H7 (cell line): ENCODE measurements at regions not wholly inside any gene's neighbourhood (a gene's known extent, or its start where the extent isn't known, plus 50 kb on each side); places are given as distances from the start of the nearest gene placed in this dataset.
"Not testable (repeated sequence)": the region's sequence is repeated elsewhere in the genome, so short reads cannot be mapped to it uniquely, and the experiment has no call there.

ENCODE experiments used
- DNase-seq: peaks from one replicate; pipeline ENCODE4 v3.0.0; 2012
- H3K27me3 ChIP-seq: 2 replicates; pipeline ENCODE4 v1.6.0; 2011; ENCODE audit warnings: mild to moderate bottlenecking, low read length; ENCODE audit not compliant: control insufficient read depth, insufficient read depth
- H3K36me3 ChIP-seq: replicated peaks from 2 replicates; pipeline ENCODE4 v1.5.1; 2011; ENCODE audit warnings: low read length; ENCODE audit not compliant: control insufficient read depth, insufficient read depth
- H3K4me3 ChIP-seq: 2 replicates; pipeline ENCODE4 v1.5.1; 2011; ENCODE audit warnings: low read depth, mild to moderate bottlenecking, control low read depth, low read length, moderate library complexity; ENCODE audit not compliant: insufficient read depth

GRCh38 chr14:97960436-97960835 is 1163.3 kb downstream of the VRK1 start:
- no peaks in the 10 kb centered on the region for H3K27me3 ChIP-seq
- no peak for DNase-seq

GRCh38 chr14:97970222-97970621 is 1173.0 kb downstream of the VRK1 start:
- H3K27me3 ChIP-seq: no peaks in the 10 kb centered on the region
- H3K4me3 ChIP-seq: no peak overlapping the region
- DNase-seq: no peak
- H3K36me3 ChIP-seq: no peaks in the 10 kb centered on the region

More at GRCh38 chr14:97960436-97960835, 1163.3 kb downstream of the VRK1 start:
- Histone ChIP-seq H3K36me3 (no peaks in the 10 kb centered on the region), H3K4me3 (no peak overlapping the region)

- no peak for DNase-seq
- Histone ChIP-seq H3K27me3 (no peaks in the 10 kb centered on the region), H3K4me3 (no peak overlapping the region), H3K36me3 (no peaks in the 10 kb centered on the region)
These were observed 1178.0 kb downstream of the VRK1 start for GRCh38 chr14:97975216-97975615.

GRCh38 chr14:97975962-97976361 is 1178.8 kb downstream of the VRK1 start:
- H3K36me3 ChIP-seq: no peaks in the 10 kb centered on the region
- no peak overlapping the region for H3K4me3 ChIP-seq
- H3K27me3 ChIP-seq: no peaks in the 10 kb centered on the region
- no peak for DNase-seq

- Histone ChIP-seq H3K27me3 (no peaks in the 10 kb centered on the region), H3K4me3 (no peak overlapping the region), H3K36me3 (no peaks in the 10 kb centered on the region)
- no peak for DNase-seq
These were observed 1179.7 kb downstream of the VRK1 start for GRCh38 chr14:97976861-97977260.

GRCh38 chr14:97977651-97978261 is 1180.6 kb downstream of the VRK1 start:
- H3K4me3 ChIP-seq: no peak overlapping the region
- DNase-seq: peak; percentile 34

GRCh38 chr14:97978341-97978740 is 1181.2 kb downstream of the VRK1 start:
- H3K36me3 ChIP-seq: no peaks in the 10 kb centered on the region
- peak; percentile 85 for DNase-seq
- no peaks in the 10 kb centered on the region for H3K27me3 ChIP-seq
- no peak overlapping the region for H3K4me3 ChIP-seq

More at GRCh38 chr14:97977651-97978261, 1180.6 kb downstream of the VRK1 start:
- Histone ChIP-seq H3K36me3 (no peaks in the 10 kb centered on the region), H3K27me3 (no peaks in the 10 kb centered on the region)

GRCh38 chr14:97993508-97994019 is 1196.4 kb downstream of the VRK1 start:
- Histone ChIP-seq H3K36me3 (no peaks in the 10 kb centered on the region), H3K4me3 (no peak overlapping the region), H3K27me3 (no peaks in the 10 kb centered on the region)
- DNase-seq: no peak

GRCh38 chr14:97994020-97994531 is 1196.9 kb downstream of the VRK1 start:
- H3K4me3 ChIP-seq: no peak overlapping the region
- no peaks in the 10 kb centered on the region for H3K36me3 ChIP-seq
- DNase-seq: no peak
- H3K27me3 ChIP-seq: no peaks in the 10 kb centered on the region

GRCh38 chr14:97995038-97995437 is 1197.9 kb downstream of the VRK1 start:
- Histone ChIP-seq H3K36me3 (no peaks in the 10 kb centered on the region), H3K4me3 (no peak overlapping the region), H3K27me3 (no peaks in the 10 kb centered on the region)
- DNase-seq: no peak

GRCh38 chr14:97995531-97995930 is 1198.3 kb downstream of the VRK1 start:
- DNase-seq: no peak
- H3K36me3 ChIP-seq: no peaks in the 10 kb centered on the region
- no peak overlapping the region for H3K4me3 ChIP-seq
- no peaks in the 10 kb centered on the region for H3K27me3 ChIP-seq

- H3K36me3 ChIP-seq: no peaks in the 10 kb centered on the region
These were observed 1208.8 kb downstream of the VRK1 start for GRCh38 chr14:98006008-98006407.

GRCh38 chr14:98008381-98009113 is 1211.4 kb downstream of the VRK1 start:
- no peak for DNase-seq
- Histone ChIP-seq H3K36me3 (no peaks in the 10 kb centered on the region), H3K4me3 (no peak overlapping the region), H3K27me3 (no peaks in the 10 kb centered on the region)

More at GRCh38 chr14:98006008-98006407, 1208.8 kb downstream of the VRK1 start:
- no peak overlapping the region for H3K4me3 ChIP-seq
- H3K27me3 ChIP-seq: no peaks in the 10 kb centered on the region
- no peak for DNase-seq

GRCh38 chr14:98009177-98009576 is 1212.0 kb downstream of the VRK1 start:
- not testable (repeated sequence) for DNase-seq, H3K36me3 ChIP-seq, H3K27me3 ChIP-seq, H3K4me3 ChIP-seq

GRCh38 chr14:98010784-98011183 is 1213.6 kb downstream of the VRK1 start:
- no peak overlapping the region for H3K4me3 ChIP-seq
- no peak for DNase-seq
- no peaks in the 10 kb centered on the region for H3K27me3 ChIP-seq
- H3K36me3 ChIP-seq: no peaks in the 10 kb centered on the region
